ENCODE measurements at regions not wholly inside any gene's neighbourhood (a gene's known extent, or its start where the extent isn't known, plus 50 kb on each side); places are given as distances from the start of the nearest gene placed in this dataset.

GRCh38 chr5:125210242-125210947 is 464.0 kb upstream of the ZNF608 start (continued):
- TF ChIP-seq HOXD1 (CRISPR knock-in tag; IDR thresholded peaks at IDR 0.05) (no peak), XRCC5 (optimal IDR thresholded peaks at IDR 0.05; ENCODE audit: low read length) (no peak), JARID2 (CRISPR knock-in tag; IDR thresholded peaks at IDR 0.05; ENCODE audit: insufficient replicate concordance) (no peak), HMGXB3 (CRISPR knock-in tag; IDR thresholded peaks at IDR 0.05; ENCODE audit: borderline replicate concordance) (no peak), TAF1 (CRISPR knock-in tag; IDR thresholded peaks at IDR 0.05) (no peak), ZNF432 (CRISPR knock-in tag; IDR thresholded peaks at IDR 0.05; ENCODE audit: borderline replicate concordance) (no peak), ZFP36L2 (CRISPR knock-in tag; IDR thresholded peaks at IDR 0.05) (no peak), ZNF20 (CRISPR knock-in tag; IDR thresholded peaks at IDR 0.05) (no peak), NFIC (IDR thresholded peaks at IDR 0.05; ENCODE audit: low read length) (no peak), NR1H2 (CRISPR knock-in tag; IDR thresholded peaks at IDR 0.05; ENCODE audit: borderline replicate concordance, low read depth) (no peak), ZNF768 (CRISPR knock-in tag; IDR thresholded peaks at IDR 0.05) (no peak)

Measured in HepG2 (cell line).